Adrenal gland (tissue), 9 donors: ENCODE measurements at regions not wholly inside any gene's neighbourhood (a gene's known extent, or its start where the extent isn't known, plus 50 kb on each side); places are given as distances from the start of the nearest gene placed in this dataset.
"Not testable (repeated sequence)": the region's sequence is repeated elsewhere in the genome, so short reads cannot be mapped to it uniquely, and the experiment has no call there.

Experiments used
- DNase-seq, 7 donors: peaks; one replicate each; pipeline ENCODE4 v3.0.0-alpha.2; 2019 to 2020
- H3K27ac ChIP-seq, 5 donors: fragments of 200-600 bp; sonication (generic) in 4 of 5; 1 replicate in 3 of 5; 2 replicates in 2 of 5; pipeline versions ENCODE4 v1.5.1 to v1.8.0; 2016 to 2020; ENCODE audit warnings: mild to moderate bottlenecking in 1 of 5
- H3K27me3 ChIP-seq: fragments of 200-600 bp; 2 replicates; pipeline ENCODE4 v1.8.0; 2021
- H3K36me3 ChIP-seq, 2 donors: fragments of 200-600 bp; replicated peaks in 1 of 2; 1 replicate in 1 of 2; 2 replicates in 1 of 2; pipeline versions ENCODE4 v1.5.1 to v1.8.0; 2018 to 2022
- H3K4me1 ChIP-seq, 2 donors: fragments of 200-600 bp; replicated peaks in 1 of 2; 1 replicate in 1 of 2; 2 replicates in 1 of 2; pipeline versions ENCODE4 v1.5.1 to v1.8.0; 2018 to 2021
- H3K4me3 ChIP-seq, 4 donors: fragments of 200-600 bp; sonication (generic) in 3 of 4; one replicate each; pipeline ENCODE4 v1.5.1; 2016 to 2018
- H3K9me3 ChIP-seq, 3 donors: fragments of 200-600 bp; sonication (generic) in 1 of 3; replicated peaks in 1 of 3; 1 replicate in 2 of 3; 2 replicates in 1 of 3; pipeline versions ENCODE4 v1.5.1 to v1.8.0; 2016 to 2021
- CTCF ChIP-seq, 6 experiments: fragments of 450-650 bp in 4 of 6; fragments of 200-600 bp in 2 of 6; sonication (generic) in 1 of 6; IDR thresholded peaks; 1 replicate in 5 of 6; 2 replicates in 1 of 6; pipeline versions ENCODE4 v1.5.1 to v1.8.0; 2016 to 2021; ENCODE audit warnings: antibody characterized with exemption in 6 of 6, mild to moderate bottlenecking in 2 of 6, moderate library complexity in 1 of 6
- POLR2A ChIP-seq, 2 donors: fragments of 450-650 bp; IDR thresholded peaks; one replicate each; pipeline ENCODE4 v1.6.1; 2017; ENCODE audit warnings: antibody characterized with exemption in 2 of 2, mild to moderate bottlenecking in 2 of 2, moderate library complexity in 1 of 2
- WGBS, 4 donors: extraction: QIAGEN DNeasy Blood & Tissue Kit in 2 of 4; methylation state at CpG; one replicate each; pipeline versions ENCODE4 v1.1.5 to v1.1.7; 2013 to 2017; 5-methylcytosine and 5-hydroxymethylcytosine counted together
- intact Hi-C, 2 donors: fragments of 100-400 bp; cut with DNase I; formaldehyde crosslinking; loops; one replicate each; pipeline versions ENCODE4 v1.14.1 to v1.15.0; 2022 to 2023
- donor health status: healthy with polysubstance abuse.
- donor health status: Bipolar disorder and iron deficiency.
- donor health status: DM: yes; HTN: yes; CAD: no.
- donor health status: DM: no; HTN: no; CAD: no.
- donor health status: DM: no; HTN: no; CAD: no.

- intact Hi-C loops: no loop called here
- H3K36me3 ChIP-seq: no peaks in the 10 kb centered on the region
- H3K27ac ChIP-seq: no peak overlapping the region
- no peak for DNase-seq
- H3K9me3 ChIP-seq: no peaks in the 10 kb centered on the region
- TF ChIP-seq CTCF (IDR thresholded peaks at IDR 0.05) (no peak), POLR2A (IDR thresholded peaks at IDR 0.05) (no peak)
- 87 to 96% (median 93%) methylated on average over 2 to 8 of the region's 8 CpGs for WGBS, 4 donors
- no peak overlapping the region for H3K4me3 ChIP-seq
- H3K4me1 ChIP-seq: no peaks in the 10 kb centered on the region
- no peaks in the 10 kb centered on the region for H3K27me3 ChIP-seq
These were observed 778.6 kb downstream of the CDH11 start for GRCh38 chr16:64343061-64343819.

GRCh38 chr16:64341336-64341735 is 780.5 kb downstream of the CDH11 start:
- H3K9me3 ChIP-seq, DNase-seq, H3K36me3 ChIP-seq, H3K27me3 ChIP-seq, H3K4me1 ChIP-seq, H3K4me3 ChIP-seq, H3K27ac ChIP-seq, intact Hi-C loops: not testable (repeated sequence)
- WGBS, 4 donors: 63 to 83% (median 73%) methylated on average over 1 of the region's 1 CpG

- Histone ChIP-seq H3K9me3 (no peaks in the 10 kb centered on the region), H3K4me3 (no peak overlapping the region), H3K36me3 (no peaks in the 10 kb centered on the region), H3K27ac (no peak overlapping the region), H3K4me1 (no peaks in the 10 kb centered on the region), H3K27me3 (no peaks in the 10 kb centered on the region)
- WGBS, 4 donors: 75 to 85% (median 82%) methylated on average over 4 of the region's 4 CpGs
- no peak for TF ChIP-seq POLR2A (IDR thresholded peaks at IDR 0.05)
- TF ChIP-seq CTCF (IDR thresholded peaks at IDR 0.05): no peak
- DNase-seq: no peak
- intact Hi-C loops: no loop called here
These were observed 782.7 kb downstream of the CDH11 start for GRCh38 chr16:64339052-64339770.

GRCh38 chr16:64321881-64322280 is 800.0 kb downstream of the CDH11 start:
- 79 to 89% (median 84%) methylated on average over 2 of the region's 2 CpGs for WGBS, 4 donors
- H3K27me3 ChIP-seq: no peaks in the 10 kb centered on the region
- TF ChIP-seq CTCF (IDR thresholded peaks at IDR 0.05): no peak
- no peak for TF ChIP-seq POLR2A (IDR thresholded peaks at IDR 0.05)
- intact Hi-C loops: no loop called here
- H3K9me3 ChIP-seq: no peaks in the 10 kb centered on the region
- DNase-seq: no peak
- no peak overlapping the region for H3K27ac ChIP-seq
- H3K36me3 ChIP-seq: no peaks in the 10 kb centered on the region
- H3K4me3 ChIP-seq: no peak overlapping the region
- H3K4me1 ChIP-seq: no peaks in the 10 kb centered on the region
